Trophoblast cell (in vitro differentiated cells and primary cell): ENCODE measurements at regions not wholly inside any gene's neighbourhood (a gene's known extent, or its start where the extent isn't known, plus 50 kb on each side); places are given as distances from the start of the nearest gene placed in this dataset.
A peak's percentile ranks its signal among the peaks of the same experiment; 100 is the strongest.

Experiments used
- DNase-seq, 2 donors: peaks; one replicate each; pipeline ENCODE4 v3.0.0-alpha.2; 2016
- H2AFZ ChIP-seq: 2 replicates; pipeline ENCODE4 v1.6.1; 2013; ENCODE audit warnings: low read length, moderate library complexity, mild to moderate bottlenecking; ENCODE audit not compliant: insufficient read depth, poor library complexity
- H2AK5ac ChIP-seq: 2 replicates; pipeline ENCODE4 v1.6.1; 2013; ENCODE audit warnings: mild to moderate bottlenecking, low read length
- H2BK120ac ChIP-seq: 2 replicates; pipeline ENCODE4 v1.6.1; 2013; ENCODE audit warnings: low read length, mild to moderate bottlenecking, moderate library complexity; ENCODE audit not compliant: insufficient read depth, poor library complexity
- H2BK12ac ChIP-seq: 2 replicates; pipeline ENCODE4 v1.6.1; 2013; ENCODE audit warnings: mild to moderate bottlenecking, low read length, moderate library complexity
- H2BK5ac ChIP-seq: 2 replicates; pipeline ENCODE4 v1.6.1; 2013; ENCODE audit warnings: low read length, low read depth, moderate library complexity, mild to moderate bottlenecking; ENCODE audit not compliant: poor library complexity
- H3K14ac ChIP-seq: 2 replicates; pipeline ENCODE4 v1.6.1; 2013; ENCODE audit warnings: mild to moderate bottlenecking, low read length
- H3K18ac ChIP-seq: 2 replicates; pipeline ENCODE4 v1.6.1; 2013; ENCODE audit warnings: mild to moderate bottlenecking, low read length
- H3K23ac ChIP-seq: 2 replicates; pipeline ENCODE4 v1.6.1; 2013; ENCODE audit warnings: low read length
- H3K27ac ChIP-seq: 2 replicates; pipeline ENCODE4 v1.5.1; 2013; ENCODE audit warnings: low read depth, mild to moderate bottlenecking, inconsistent platforms, low read length, moderate library complexity
- H3K27me3 ChIP-seq: 2 replicates; pipeline ENCODE4 v1.6.1; 2013; ENCODE audit warnings: inconsistent platforms, mild to moderate bottlenecking, low read length, moderate library complexity; ENCODE audit not compliant: insufficient read depth
- H3K36me3 ChIP-seq, 2 experiments: 1 replicate in 1 of 2; 2 replicates in 1 of 2; pipeline ENCODE4 v1.6.1; 2013; ENCODE audit warnings: low read length in 2 of 2, mild to moderate bottlenecking in 2 of 2, moderate library complexity in 1 of 2; ENCODE audit not compliant: insufficient read depth in 2 of 2, control insufficient read depth in 1 of 2
- H3K4ac ChIP-seq: 2 replicates; pipeline ENCODE4 v1.6.1; 2013; ENCODE audit warnings: low read depth, mild to moderate bottlenecking, low read length, moderate library complexity
- H3K4me1 ChIP-seq, 2 experiments: 1 replicate in 1 of 2; 2 replicates in 1 of 2; pipeline ENCODE4 v1.6.1; 2013; ENCODE audit warnings: low read length in 2 of 2, mild to moderate bottlenecking in 2 of 2, moderate library complexity in 1 of 2; ENCODE audit not compliant: insufficient read depth in 2 of 2, control insufficient read depth in 1 of 2
- H3K4me2 ChIP-seq: 2 replicates; pipeline ENCODE4 v1.6.1; 2013; ENCODE audit warnings: inconsistent platforms, mild to moderate bottlenecking, low read length, moderate library complexity
- H3K4me3 ChIP-seq: 2 replicates; pipeline ENCODE4 v1.5.1; 2013; ENCODE audit warnings: mild to moderate bottlenecking, low read depth, low read length, inconsistent platforms
- H3K79me1 ChIP-seq: one replicate; pipeline ENCODE4 v1.6.1; 2013; ENCODE audit warnings: low read length
- H3K79me2 ChIP-seq: 2 replicates; pipeline ENCODE4 v1.6.1; 2013; ENCODE audit warnings: low read length, mild to moderate bottlenecking; ENCODE audit not compliant: control insufficient read depth, insufficient read depth, poor library complexity
- H3K9ac ChIP-seq: 2 replicates; pipeline ENCODE4 v1.6.1; 2013; ENCODE audit warnings: mild to moderate bottlenecking, low read length
- H3K9me3 ChIP-seq: 2 replicates; pipeline ENCODE4 v1.6.1; 2013; ENCODE audit warnings: low read depth, mild to moderate bottlenecking, control low read depth, inconsistent platforms, low read length; ENCODE audit not compliant: insufficient read depth
- H4K12ac ChIP-seq: 2 replicates; pipeline ENCODE4 v1.6.1; 2013; ENCODE audit warnings: low read depth, mild to moderate bottlenecking, low read length, moderate library complexity
- H4K8ac ChIP-seq: 2 replicates; pipeline ENCODE4 v1.6.1; 2013; ENCODE audit warnings: low read depth, mild to moderate bottlenecking, low read length, moderate library complexity
- H4K91ac ChIP-seq: one replicate; pipeline ENCODE4 v1.6.1; 2013; ENCODE audit warnings: low read depth, mild to moderate bottlenecking, low read length, moderate library complexity
- WGBS: extraction: QIAGEN DNeasy Blood & Tissue Kit; methylation state at CpG from one replicate; pipeline ENCODE4 v1.1.7; 2013; ENCODE audit warnings: missing lambda C conversion rate; ENCODE audit not compliant: insufficient read length, insufficient coverage; ENCODE audit errors: extremely low coverage; 5-methylcytosine and 5-hydroxymethylcytosine counted together

GRCh38 chr4:72991873-72992272, 77.6 kb downstream of the COX18 start:
- Histone ChIP-seq H3K4me2 (no peak overlapping the region), H3K79me1 (no peaks in the 10 kb centered on the region), H3K79me2 (no peaks in the 10 kb centered on the region), H3K18ac (no peak overlapping the region), H3K14ac (no peak overlapping the region), H3K27ac (no peak overlapping the region), H2BK120ac (no peak overlapping the region), H4K8ac (no peak overlapping the region), H2AK5ac (no peak overlapping the region), H3K4me3 (no peak overlapping the region), H3K27me3 (no peaks in the 10 kb centered on the region), H3K4me1 (peaks cover 0 to 3% of the 10 kb centered on the region in 2 experiments), H3K36me3 (no peaks in the 10 kb centered on the region), H2BK12ac (no peak overlapping the region), H4K91ac (no peak overlapping the region), H4K12ac (no peak overlapping the region), H3K9me3 (no peaks in the 10 kb centered on the region), H3K9ac (no peak overlapping the region), H2BK5ac (no peak overlapping the region), H3K4ac (no peak overlapping the region), H3K23ac (no peak overlapping the region), H2AFZ (no peak overlapping the region)
- no peak for DNase-seq
- no CpG with 5 or more reads among the region's 2 CpGs for WGBS

- Histone ChIP-seq H3K27ac (no peak overlapping the region), H2AFZ (no peak overlapping the region), H3K36me3 (no peaks in the 10 kb centered on the region), H3K4ac (no peak overlapping the region), H3K18ac (no peak overlapping the region), H2BK120ac (no peak overlapping the region), H3K23ac (no peak overlapping the region), H2BK5ac (no peak overlapping the region), H2AK5ac (no peak overlapping the region), H4K8ac (no peak overlapping the region), H3K79me1 (no peaks in the 10 kb centered on the region), H3K4me1 (peaks cover 0 to 3% of the 10 kb centered on the region in 2 experiments), H4K12ac (no peak overlapping the region), H3K79me2 (no peaks in the 10 kb centered on the region), H3K4me3 (no peak overlapping the region), H4K91ac (no peak overlapping the region), H3K14ac (no peak overlapping the region), H3K27me3 (no peaks in the 10 kb centered on the region), H3K4me2 (no peak overlapping the region), H3K9me3 (no peaks in the 10 kb centered on the region), H3K9ac (no peak overlapping the region), H2BK12ac (no peak overlapping the region)
- no CpG with 5 or more reads among the region's 4 CpGs for WGBS
- peak in 1 of 2 donors; percentile 22 for DNase-seq
Measured at GRCh38 chr4:72987741-72988729, 81.5 kb downstream of the COX18 start.

- WGBS: no CpG with 5 or more reads among the region's 4 CpGs
- H3K4ac ChIP-seq: no peak overlapping the region
- H2AFZ ChIP-seq: no peak overlapping the region
- H2BK5ac ChIP-seq: no peak overlapping the region
- no peak overlapping the region for H2AK5ac ChIP-seq
- H3K4me3 ChIP-seq: no peak overlapping the region
- H3K79me1 ChIP-seq: no peaks in the 10 kb centered on the region
- H2BK120ac ChIP-seq: no peak overlapping the region
- H4K8ac ChIP-seq: no peak overlapping the region
- H3K27me3 ChIP-seq: no peaks in the 10 kb centered on the region
- H3K9me3 ChIP-seq: no peaks in the 10 kb centered on the region
- H3K9ac ChIP-seq: no peak overlapping the region
- H3K4me2 ChIP-seq: no peak overlapping the region
- H2BK12ac ChIP-seq: no peak overlapping the region
- H3K14ac ChIP-seq: no peak overlapping the region
- H4K12ac ChIP-seq: no peak overlapping the region
- no peak overlapping the region for H3K27ac ChIP-seq
- no peak overlapping the region for H3K18ac ChIP-seq
- no peak overlapping the region for H4K91ac ChIP-seq
- no peak overlapping the region for H3K23ac ChIP-seq
- no peaks in the 10 kb centered on the region for H3K36me3 ChIP-seq
- peaks cover 0 to 3% of the 10 kb centered on the region in 2 experiments for H3K4me1 ChIP-seq
- no peak for DNase-seq
- no peaks in the 10 kb centered on the region for H3K79me2 ChIP-seq
Measured at GRCh38 chr4:72984351-72984750, 85.2 kb downstream of the COX18 start.

GRCh38 chr4:72983709-72984108, 85.8 kb downstream of the COX18 start:
- Histone ChIP-seq H3K14ac (no peak overlapping the region), H3K27me3 (no peaks in the 10 kb centered on the region), H3K79me2 (no peaks in the 10 kb centered on the region), H3K18ac (no peak overlapping the region), H3K4me3 (no peak overlapping the region), H2AFZ (no peak overlapping the region), H3K4me1 (peaks cover 0 to 3% of the 10 kb centered on the region in 2 experiments), H4K12ac (no peak overlapping the region), H2BK120ac (no peak overlapping the region), H3K23ac (no peak overlapping the region), H2BK12ac (no peak overlapping the region), H3K36me3 (no peaks in the 10 kb centered on the region), H2AK5ac (no peak overlapping the region), H3K79me1 (no peaks in the 10 kb centered on the region), H2BK5ac (no peak overlapping the region), H4K91ac (no peak overlapping the region), H4K8ac (no peak overlapping the region), H3K4me2 (no peak overlapping the region), H3K9me3 (no peaks in the 10 kb centered on the region), H3K9ac (no peak overlapping the region), H3K27ac (no peak overlapping the region), H3K4ac (no peak overlapping the region)
- no peak for DNase-seq
- no CpG with 5 or more reads among the region's 2 CpGs for WGBS
